GM18517 (cell line): ENCODE measurements at regions not wholly inside any gene's neighbourhood (a gene's known extent, or its start where the extent isn't known, plus 50 kb on each side); places are given as distances from the start of the nearest gene placed in this dataset.

Experiments used
- ATAC-seq: cut with Tn5 transposase; IDR thresholded peaks from one replicate; pipeline ENCODE4 v1.9.1; 2021; ENCODE audit warnings: mild to moderate bottlenecking, moderate library complexity; ENCODE audit not compliant: unreplicated experiment

DNA sequence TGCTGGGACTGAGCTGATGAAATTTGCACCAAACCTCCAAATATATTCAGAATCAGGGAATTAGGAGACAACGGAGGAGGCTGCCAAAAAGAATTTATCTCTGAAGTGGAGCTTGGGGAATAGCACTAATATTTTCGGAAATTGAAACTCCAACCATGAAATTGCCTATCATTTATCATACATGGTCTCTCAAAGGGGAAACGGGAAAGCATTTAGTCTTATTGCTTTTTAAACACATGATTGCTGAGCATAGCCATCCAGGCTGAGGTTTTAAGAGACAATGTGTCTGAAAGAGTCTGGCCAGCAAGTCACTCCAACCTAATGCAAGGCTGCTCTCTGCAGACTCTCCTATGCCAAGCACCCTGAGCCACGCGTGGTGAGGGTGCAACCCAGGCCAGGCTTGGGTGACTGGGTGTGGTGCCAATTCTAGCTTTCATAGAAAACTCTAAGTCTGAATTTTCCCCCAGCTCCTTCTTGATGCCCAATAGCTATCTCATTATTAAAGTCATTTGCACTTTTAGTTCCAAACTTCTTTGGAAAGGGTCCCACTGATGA lies 200.2 kb downstream of the RPLP1 start:
- no peak for ATAC-seq

DNA sequence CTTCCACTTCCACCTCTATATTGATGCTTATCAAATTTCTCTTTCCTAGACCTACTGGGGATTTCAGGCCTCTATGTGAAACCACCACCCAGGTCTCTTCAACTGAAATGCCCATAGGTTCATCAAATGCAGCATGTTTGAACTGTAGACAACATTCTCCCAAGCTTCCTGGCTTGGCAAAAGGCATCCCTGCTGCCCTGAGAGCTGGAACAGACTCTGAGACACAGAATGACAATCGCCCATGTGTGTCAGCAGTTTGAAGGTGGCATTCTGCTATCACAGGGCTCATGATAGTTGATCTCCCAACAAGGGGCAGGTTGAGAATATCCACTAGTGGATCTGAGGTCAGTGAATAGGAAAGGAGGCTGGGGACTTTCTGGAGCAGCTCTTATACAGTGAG lies 200.7 kb downstream of the RPLP1 start:
- no peak for ATAC-seq

DNA sequence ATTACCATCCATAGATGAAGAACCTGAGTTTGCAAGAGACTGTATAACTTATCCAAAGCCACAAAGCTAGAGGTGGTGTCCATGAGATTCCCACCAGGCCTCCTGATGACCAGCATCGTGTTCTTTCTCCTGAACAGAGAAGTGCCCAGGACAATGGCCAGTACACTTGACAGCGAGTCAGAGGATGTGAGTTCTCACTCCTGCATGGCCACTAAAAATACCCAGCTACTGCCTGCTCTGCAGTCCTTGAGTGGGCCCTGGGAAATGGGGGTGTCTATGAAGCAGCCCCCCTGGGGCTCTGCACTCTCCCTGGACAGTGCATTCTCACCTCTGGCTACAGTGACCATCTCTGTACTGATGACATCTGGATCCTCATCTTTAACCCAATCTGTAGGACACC lies 201.2 kb downstream of the RPLP1 start:
- ATAC-seq: no peak

DNA sequence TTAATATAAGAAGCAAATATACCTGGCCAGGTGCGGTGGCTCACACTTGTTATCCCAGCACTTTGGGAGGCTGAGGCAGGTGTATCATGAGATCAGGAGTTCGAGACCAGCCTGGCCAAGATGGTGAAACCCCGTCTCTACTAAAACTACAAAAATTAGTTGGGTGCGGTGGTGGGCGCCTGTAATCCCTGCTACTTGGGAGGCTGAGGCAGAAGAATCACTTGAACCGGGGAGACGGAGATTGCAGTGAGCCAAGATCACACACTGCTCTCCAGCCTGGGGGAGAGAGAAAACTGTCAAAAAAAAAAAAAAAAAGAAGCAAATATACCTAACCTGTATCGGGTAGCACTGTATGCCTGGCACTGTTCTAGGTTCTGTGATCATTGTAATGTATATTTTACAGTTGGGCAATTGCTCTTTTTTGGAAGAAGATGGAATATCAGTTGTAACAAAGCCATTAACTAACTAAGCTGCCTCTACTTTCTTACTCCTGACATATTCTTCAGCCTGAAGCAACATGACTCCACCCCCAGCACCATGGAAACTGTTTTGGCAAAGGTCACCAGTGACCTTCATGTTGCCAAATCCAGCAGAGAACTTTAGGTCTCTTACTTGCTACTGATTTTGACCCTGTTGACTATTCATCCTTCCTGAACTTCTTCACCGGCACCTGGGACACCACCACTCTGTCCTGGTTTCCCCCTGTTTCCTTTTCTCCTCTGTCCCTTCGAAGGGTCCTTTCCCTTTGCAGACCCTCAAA lies 203.8 kb downstream of the RPLP1 start:
- ATAC-seq: no peak

DNA sequence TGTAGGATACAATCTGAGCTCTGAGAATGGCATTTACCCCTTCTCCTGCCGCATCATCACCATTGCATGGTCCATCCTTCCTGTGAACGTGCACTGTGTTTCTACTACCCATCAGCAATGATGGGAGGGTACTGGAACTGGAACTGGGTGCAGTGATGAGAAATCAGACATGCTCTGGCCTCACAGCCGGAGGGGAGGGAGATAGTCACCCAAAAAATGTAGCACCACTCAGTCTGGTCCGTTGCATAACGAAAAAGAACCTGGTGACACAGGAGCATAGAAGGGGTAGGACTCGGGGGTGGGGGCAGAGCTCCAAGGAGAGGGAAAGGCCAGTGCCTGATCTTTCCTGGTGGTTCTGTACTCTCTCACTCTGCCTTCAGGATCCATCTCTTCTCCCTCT lies 205.0 kb downstream of the RPLP1 start:
- ATAC-seq: no peak

DNA sequence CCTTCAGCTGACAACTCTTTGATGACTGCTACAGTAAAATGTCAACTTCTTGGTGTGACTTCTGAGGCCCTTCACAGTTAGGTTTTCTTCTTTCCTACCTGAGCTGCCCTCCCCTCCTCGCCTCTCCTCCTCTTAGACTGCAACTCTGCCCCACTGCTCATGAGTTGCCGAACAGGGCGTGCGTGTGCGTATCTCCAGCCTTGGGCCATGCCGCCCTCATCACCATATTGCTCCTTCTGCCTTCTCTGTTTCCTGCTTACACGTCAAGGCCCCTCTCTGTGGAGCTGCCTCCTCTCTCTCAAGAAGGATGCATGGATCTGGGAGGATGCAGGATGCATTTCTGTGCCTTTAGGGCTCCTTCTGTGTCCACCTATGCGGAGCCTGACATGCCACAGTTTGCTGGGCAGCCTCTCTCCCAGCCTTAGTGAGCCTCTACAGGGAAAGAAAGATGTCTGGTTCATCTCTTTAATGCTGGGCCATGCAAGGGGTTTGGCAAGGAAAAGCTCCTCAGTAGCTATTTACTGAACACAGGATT lies 205.9 kb downstream of the RPLP1 start:
- ATAC-seq: no peak

DNA sequence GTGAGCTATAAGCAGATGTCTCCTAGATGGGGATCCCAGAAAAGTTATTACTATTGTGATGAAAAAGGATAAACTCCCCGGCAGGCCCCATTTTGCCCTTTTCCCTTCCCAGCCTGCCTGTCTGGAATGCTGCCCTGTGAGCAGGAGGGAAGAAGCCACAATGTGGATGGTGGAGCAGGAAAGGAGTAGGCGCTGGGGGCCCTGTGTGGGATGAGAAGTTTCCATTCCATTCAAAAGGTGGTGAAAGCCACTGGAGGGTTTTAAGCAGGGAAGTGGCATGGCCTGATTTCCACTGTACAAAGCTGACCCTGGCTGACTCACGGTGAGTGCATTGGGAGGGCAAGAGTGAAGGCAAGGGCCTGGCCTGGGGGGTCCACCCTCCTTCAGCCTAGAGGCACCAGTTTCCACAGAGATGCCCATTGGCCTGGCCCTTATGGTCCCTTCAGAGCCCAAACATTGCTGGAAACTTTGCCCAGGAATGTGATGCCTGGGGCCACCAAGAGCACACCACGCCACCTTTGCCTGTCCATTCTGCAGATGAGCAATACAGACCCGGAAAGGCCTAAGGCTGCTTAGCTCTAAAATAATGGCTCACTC lies 206.9 kb downstream of the RPLP1 start:
- ATAC-seq: no peak

DNA sequence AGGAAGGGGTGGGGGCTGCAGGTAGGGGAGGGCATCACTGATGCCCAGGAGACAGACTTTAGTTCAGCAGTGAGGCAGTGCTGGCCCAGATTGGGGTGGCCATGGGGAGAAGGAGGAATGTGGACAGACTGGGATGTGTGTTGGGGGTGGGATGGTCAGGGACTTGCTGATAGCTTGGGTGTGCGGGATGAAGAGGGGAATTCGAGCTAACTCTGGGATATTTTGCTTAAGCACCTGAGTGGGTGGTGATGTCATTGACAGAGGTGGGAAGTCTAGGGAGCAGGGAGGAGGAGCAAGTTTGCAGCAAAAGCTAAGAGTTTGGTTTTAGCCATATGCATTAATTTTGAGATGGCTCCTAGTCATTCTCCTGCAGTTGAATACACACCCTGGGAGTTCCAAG lies 207.5 kb downstream of the RPLP1 start:
- no peak for ATAC-seq

DNA sequence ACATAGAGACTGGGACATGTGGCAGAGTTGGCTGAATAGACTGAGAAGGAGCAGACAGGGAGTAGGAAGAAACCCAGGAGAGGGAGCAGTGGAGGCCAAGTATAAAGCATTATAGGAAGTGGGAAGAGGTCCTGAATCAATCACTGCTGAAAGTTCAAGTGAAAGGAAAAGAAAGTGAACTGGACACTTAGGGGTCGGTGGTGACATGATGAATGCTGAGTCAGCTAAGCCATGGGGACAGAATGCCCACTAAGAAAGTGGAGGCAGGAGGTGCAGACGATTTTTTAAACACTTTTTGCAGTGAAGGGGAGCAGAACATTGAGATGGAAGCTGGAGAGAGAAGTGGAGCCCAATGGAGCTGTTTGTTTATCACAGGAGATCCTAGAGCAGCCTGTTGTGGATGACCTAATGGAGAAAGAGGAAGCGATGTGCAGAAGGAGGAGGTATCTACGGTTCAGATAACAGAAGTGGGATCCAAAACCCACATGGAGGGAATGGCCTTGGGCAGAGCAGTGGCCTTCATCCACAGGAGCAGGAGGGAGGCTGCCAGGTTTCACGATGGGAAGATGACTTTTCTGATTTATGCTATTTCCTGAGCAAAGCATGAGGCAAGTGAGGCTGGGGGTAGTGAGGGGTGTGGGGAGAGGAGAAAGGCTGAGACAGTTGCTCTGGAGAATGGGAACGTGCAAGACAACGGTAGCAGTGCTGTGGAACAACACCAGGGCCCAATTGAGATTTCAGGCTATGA lies 208.2 kb downstream of the RPLP1 start:
- no peak for ATAC-seq

DNA sequence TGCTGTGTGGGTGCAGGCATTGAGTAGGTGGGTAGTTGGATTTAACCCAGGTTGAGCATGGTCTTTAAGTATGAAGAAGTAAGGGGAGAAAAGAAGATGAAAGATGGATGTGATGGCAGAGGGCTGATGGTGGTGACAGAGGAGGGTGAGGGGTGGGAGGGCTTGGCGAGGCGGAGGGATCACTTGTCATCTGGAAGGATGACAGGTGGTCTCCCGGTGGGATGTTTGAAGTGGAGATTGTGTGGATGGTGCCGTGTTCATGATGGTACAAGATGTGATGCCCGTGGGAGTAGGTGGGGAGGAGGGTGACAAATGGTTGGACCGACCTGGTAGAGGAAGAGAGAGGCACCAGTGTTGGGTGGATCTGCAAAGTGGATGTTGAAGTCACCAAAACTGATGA lies 208.8 kb downstream of the RPLP1 start:
- no peak for ATAC-seq

DNA sequence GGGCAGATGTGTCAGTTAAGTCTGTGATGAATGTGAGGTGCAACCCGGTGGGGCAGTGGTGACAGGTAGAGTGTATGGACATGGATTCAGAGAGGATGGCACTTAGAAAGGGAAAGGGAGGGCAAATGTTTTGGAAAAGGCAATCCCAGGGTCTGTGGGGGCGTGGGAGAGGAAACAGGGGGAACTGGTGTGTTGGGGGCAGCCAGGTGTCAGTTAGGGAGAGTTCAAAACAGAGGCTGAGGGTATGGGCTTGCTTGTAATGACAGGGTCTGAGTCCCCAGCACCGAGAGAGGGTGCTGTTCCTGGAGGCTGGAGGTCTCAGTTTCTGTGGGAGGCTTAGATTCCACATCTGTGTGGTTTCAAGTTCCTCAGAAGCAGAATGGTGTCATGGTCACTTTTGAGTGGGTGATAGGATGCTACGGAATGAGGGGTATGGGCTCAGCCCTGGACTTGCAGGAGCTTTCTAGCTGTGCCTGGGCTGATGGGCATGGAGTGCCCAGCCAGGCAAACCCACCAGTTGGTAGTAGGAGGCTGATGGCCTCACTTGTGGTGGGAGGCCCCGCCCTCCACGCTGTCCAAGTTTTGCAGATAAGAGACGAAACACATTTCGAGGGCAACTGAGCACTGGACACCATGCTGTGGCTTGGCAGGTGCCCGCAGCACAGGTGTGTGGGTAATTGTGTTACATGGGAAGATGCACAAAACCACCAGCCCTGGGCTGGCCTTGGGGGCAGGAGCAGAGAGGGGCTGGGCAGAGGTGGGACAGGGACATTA lies 209.4 kb downstream of the RPLP1 start:
- ATAC-seq: no peak

DNA sequence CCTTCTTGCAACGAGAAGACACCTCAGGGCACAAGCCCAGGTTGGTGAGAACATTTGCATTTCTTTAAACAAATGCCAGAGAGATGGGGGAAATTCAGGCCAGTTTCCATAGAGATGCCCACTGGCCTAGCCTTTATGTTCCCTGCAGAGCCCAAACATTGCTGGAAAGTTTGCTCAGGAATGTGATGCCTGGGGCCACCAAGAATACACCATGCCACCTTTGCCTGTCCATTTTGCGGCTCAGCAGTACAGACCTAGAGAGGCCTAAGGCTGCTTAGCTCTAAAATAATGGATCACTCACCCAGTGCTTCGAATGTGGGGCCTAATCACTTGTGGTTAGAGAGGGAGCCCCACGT lies 210.0 kb downstream of the RPLP1 start:
- no peak for ATAC-seq

DNA sequence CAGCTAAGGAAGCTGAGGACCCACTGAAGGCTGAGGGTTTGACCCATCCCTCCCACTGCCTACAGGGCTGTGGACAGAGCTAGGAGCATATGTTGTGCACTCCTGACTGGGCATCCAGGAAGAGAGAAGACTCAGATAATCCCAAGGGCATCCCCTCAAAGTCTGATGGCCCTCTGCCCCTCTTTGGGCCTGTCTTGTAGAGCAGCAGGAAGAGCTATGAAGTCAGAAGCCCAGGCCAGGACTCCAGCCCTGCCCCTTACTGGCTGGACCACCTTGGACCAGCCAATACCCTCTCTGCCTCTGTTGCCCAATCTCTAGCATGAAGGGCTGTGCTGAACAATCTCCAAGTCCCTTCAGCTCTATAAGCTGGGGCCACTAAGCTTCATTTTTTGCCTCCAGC lies 210.8 kb downstream of the RPLP1 start:
- ATAC-seq: no peak

DNA sequence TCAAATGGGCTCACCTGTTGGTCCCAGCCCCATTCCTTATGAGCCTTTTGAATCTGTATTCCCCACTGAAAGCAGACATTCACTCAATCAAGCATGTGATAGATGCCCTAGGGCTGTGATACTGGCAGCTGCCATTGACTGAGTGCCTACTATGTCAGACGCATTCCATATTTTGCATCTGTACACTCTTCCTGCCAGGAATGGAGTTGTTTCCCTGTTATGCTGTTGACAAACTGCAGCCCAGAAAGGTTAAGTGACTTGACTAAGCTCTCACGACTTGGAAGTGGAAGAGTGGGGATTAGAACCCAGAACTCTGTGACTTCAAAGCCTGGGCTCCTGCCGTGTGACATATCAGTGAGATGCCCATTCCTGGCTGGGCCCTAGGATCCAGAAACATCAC lies 211.4 kb downstream of the RPLP1 start:
- no peak for ATAC-seq

DNA sequence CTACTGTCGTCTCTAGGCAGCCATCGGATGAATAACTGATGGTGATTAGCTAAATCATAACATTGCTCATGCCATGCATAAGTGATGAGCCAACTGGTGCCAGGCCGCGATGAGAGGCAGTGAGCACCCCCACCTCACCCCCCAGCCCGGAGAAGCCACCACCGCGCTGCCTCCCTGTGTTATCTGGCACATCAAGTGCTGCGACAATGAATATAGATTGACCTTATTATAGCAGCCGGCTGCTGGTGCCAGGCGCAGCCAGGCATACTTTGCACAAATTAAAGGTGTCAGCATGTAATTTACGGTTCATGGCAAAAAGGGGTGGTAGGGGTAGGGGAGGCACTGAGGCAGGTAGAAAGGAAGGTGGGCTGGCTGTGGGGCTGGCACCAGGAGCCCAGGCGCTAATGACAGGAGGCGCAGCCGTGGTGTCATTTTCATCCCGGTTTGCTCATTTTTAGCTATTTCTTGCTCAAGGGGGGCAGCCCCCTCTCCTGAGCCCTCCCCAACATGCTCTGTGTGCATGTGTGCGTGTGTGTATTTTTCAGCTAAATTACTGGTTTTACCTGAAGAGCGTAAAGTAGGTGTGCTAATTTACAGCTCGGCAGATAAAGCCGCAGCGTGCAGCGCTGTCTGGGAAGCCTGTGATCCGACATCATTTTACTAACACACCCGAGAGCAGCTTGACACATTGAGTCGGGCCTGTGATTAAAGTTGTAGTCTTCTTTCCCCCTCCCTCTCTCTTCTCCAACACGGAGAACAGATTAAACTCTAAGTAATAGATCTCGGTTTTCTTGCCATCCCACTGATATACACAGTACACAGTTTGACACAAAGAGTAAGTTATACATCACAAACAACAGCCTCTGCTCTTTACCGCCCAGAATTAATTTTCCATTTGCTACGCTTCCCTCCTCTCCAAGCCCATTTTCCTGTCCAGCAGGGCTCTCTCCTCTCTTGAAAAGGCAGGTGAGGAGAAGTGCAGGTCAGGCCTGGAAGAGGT lies 212.3 kb downstream of the RPLP1 start:
- ATAC-seq: no peak

DNA sequence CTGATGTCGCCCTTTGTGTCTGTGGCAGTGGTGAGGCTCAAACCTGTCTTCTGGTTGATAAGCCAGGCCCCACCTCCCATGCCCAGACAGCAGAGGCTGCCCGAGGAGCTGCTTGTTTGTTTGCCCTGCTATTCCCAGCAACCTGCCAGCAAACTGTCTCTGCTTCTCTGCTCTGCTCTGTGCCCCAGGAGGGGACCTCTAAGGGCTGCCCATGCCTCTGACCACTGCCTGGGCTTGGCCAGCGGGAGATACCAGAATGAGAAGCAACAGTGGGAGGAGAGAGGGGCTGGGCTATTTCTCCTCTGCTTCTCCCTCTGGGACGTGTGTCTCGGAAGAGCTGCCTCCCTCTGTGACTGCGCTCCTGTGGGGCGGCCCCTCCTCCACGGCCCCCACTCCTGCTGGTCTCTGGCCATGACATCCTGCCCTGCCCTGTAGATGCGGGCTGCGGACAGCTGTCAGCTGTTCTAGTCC lies 213.1 kb downstream of the RPLP1 start:
- no peak for ATAC-seq

DNA sequence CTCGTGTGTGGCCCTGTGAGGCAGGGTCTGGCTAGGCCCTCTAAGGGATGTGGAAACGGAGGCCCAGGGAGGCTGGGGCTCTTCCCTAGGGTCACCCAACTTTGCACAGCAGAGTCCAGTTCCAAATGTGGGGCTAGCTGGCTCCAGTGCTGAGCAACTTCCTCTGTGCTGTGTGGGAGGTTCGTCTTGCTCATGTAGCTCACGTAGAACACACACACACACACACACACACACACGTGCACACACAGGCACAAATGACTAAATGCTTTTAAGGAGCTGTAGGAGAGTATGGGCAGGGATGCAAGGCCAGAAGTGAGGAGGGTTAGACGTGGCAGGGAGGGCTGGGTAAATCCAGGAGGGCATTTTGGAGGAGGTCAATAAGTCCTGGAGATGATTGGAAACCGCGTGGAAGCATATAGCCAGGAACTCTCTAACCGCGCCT lies 213.8 kb downstream of the RPLP1 start:
- ATAC-seq: peak; percentile 9

DNA sequence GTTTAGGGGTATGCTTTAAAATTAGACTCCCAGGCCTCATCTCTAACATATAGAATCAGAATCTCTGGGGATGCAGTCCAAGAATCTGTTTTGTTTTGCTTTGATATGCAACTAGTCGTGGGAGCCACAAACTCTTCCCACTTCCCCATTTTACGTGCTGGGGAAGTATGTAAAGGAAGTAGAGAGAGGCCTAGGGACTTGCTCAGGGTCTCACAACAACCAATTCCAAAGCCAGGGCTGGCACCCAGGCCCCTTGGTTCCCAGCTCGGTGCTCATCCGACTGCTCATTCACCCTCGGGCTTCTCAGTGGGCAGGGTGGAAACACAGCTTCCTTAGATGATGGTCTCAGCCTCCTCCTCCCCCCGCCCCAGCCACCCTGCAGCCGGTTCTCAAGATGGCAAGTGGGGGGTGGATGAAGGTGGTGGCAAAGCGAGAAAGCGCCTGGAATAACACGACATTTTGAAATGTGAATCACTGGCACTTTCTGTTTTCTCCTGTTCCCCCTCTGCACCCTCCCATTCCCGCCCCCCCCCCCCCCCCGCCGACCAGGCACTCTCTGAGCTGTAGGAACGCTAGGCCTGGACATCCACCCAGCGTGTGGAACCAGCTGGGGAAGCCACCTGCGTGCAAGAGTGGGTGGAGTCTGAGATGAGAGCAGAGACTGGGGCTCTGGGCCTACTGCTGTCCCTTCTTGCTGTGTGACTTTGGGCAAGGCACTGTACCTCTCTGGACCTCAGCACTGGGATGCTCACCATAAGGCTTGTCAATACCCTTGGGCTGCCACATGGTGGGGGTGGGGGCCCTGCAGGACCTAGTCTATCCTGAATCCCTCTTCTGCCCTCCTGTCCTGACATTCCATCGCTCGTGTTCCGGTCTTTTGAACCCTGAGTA lies 214.5 kb downstream of the RPLP1 start:
- peak; percentile 44 for ATAC-seq
